HEK293T (cell line): ENCODE measurements at regions not wholly inside any gene's neighbourhood (a gene's known extent, or its start where the extent isn't known, plus 50 kb on each side); places are given as distances from the start of the nearest gene placed in this dataset.

Source experiments
- ARNT ChIP-seq: fragments of 450-650 bp; IDR thresholded peaks from 2 replicates; pipeline ENCODE4 v1.6.1; 2017; ENCODE audit warnings: mild to moderate bottlenecking
- BHLHE40 ChIP-seq: fragments of 450-650 bp; IDR thresholded peaks from 2 replicates; pipeline ENCODE4 v1.6.1; 2016; ENCODE audit warnings: mild to moderate bottlenecking, moderate library complexity, borderline replicate concordance
- CTBP1 ChIP-seq: fragments of 450-650 bp; IDR thresholded peaks from 2 replicates; pipeline ENCODE4 v1.6.1; 2016; ENCODE audit warnings: borderline replicate concordance
- ELF4 ChIP-seq: fragments of 450-650 bp; IDR thresholded peaks from 2 replicates; pipeline ENCODE4 v1.6.1; 2017; ENCODE audit warnings: antibody characterized with exemption
- FOXA1 ChIP-seq: fragments of 450-650 bp; IDR thresholded peaks from 2 replicates; pipeline ENCODE4 v1.6.1; 2016; ENCODE audit warnings: mild to moderate bottlenecking
- FOXK2 ChIP-seq: fragments of 450-650 bp; IDR thresholded peaks from 2 replicates; pipeline ENCODE4 v1.6.1; 2016; ENCODE audit warnings: mild to moderate bottlenecking
- FOXM1 ChIP-seq: fragments of 450-650 bp; IDR thresholded peaks from 2 replicates; pipeline ENCODE4 v1.6.1; 2017; ENCODE audit warnings: mild to moderate bottlenecking, borderline replicate concordance
- PKNOX1 ChIP-seq: fragments of 450-650 bp; IDR thresholded peaks from 2 replicates; pipeline ENCODE4 v1.6.1; 2016
- SP1 ChIP-seq: fragments of 450-650 bp; IDR thresholded peaks from 2 replicates; pipeline ENCODE4 v1.6.1; 2017
- SUZ12 ChIP-seq: fragments of 450-650 bp; IDR thresholded peaks from 2 replicates; pipeline ENCODE4 v1.6.1; 2016; ENCODE audit warnings: mild to moderate bottlenecking
- TARDBP ChIP-seq: fragments of 450-650 bp; IDR thresholded peaks from 2 replicates; pipeline ENCODE4 v1.6.1; 2016
- ZNF384 ChIP-seq: fragments of 450-650 bp; IDR thresholded peaks from 2 replicates; pipeline ENCODE4 v1.6.1; 2016

GRCh38 chr17:72360386-72360940 lies 239.6 kb downstream of the SOX9 start:
- no peak for TF ChIP-seq SP1
- TF ChIP-seq FOXK2 = no peak
- TF ChIP-seq FOXM1 = no peak
- no peak for TF ChIP-seq ELF4
- TF ChIP-seq ARNT = no peak
- TF ChIP-seq BHLHE40 = no peak
- no peak for TF ChIP-seq SUZ12
- TF ChIP-seq ZNF384 = no peak
- TF ChIP-seq FOXA1 = no peak
- TF ChIP-seq PKNOX1 = no peak
- no peak for TF ChIP-seq CTBP1
- TF ChIP-seq TARDBP = no peak
